ENCODE measurements at regions not wholly inside any gene's neighbourhood (a gene's known extent, or its start where the extent isn't known, plus 50 kb on each side); places are given as distances from the start of the nearest gene placed in this dataset.

DNA sequence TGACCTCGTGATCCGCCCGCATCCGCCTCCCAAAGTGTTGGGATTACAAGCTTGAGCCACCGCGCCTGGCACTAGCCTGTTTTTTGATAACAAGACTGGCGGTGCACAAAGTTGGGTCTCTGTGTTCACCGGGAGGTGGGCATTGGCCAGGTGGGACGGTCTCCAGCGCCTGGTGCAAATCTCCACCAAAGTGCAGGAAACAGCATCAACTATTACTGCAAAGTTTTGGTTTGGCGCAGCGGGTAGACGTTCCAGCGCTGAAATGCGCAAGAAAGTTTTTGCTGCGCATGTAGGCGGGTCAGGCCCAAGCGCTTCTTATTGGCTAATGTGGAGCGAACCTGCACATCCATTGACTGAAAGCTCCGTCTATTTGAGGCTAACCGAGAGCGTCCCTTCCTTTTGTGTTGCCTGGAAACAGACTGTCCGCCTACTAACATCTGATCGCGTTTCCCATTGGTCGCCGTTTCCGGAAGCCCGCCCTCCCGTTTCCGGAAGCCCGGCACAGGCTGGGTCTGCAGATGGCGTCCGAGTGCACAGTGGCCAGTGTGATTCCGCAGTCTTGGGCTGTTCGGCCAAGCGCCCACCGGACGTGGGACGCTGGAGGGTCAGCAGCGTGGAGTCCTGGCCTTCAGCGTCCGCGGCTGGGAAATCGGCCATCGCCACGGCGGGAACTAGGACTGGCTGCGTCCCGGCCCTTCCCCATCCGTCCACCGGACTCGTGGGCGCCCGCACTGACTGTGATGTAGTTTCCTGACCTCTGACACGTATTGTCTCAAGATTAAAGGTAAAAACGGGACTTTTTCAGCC, 53.3 kb upstream of the ZNF527 start:
- TF ChIP-seq, protein P1, sequence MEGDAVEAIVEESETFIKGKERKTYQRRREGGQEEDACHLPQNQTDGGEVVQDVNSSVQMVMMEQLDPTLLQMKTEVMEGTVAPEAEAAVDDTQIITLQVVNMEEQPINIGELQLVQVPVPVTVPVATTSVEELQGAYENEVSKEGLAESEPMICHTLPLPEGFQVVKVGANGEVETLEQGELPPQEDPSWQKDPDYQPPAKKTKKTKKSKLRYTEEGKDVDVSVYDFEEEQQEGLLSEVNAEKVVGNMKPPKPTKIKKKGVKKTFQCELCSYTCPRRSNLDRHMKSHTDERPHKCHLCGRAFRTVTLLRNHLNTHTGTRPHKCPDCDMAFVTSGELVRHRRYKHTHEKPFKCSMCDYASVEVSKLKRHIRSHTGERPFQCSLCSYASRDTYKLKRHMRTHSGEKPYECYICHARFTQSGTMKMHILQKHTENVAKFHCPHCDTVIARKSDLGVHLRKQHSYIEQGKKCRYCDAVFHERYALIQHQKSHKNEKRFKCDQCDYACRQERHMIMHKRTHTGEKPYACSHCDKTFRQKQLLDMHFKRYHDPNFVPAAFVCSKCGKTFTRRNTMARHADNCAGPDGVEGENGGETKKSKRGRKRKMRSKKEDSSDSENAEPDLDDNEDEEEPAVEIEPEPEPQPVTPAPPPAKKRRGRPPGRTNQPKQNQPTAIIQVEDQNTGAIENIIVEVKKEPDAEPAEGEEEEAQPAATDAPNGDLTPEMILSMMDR (IDR thresholded peaks at IDR 0.05), result peak; percentile 20 to 42 (median 30)
- peak; percentile 71 for TF ChIP-seq POLR2A (IDR thresholded peaks at IDR 0.05)

All from right lobe of liver (tissue), 4 donors.